SK-N-MC (cell line): ENCODE measurements at regions not wholly inside any gene's neighbourhood (a gene's known extent, or its start where the extent isn't known, plus 50 kb on each side); places are given as distances from the start of the nearest gene placed in this dataset.

Experiments used
- EZH2 ChIP-seq: fragments of 200-600 bp; sonication (generic); IDR thresholded peaks from one replicate; pipeline ENCODE4 v1.6.1; 2017; ENCODE audit warnings: antibody characterized with exemption
- FOXP2 ChIP-seq: optimal IDR thresholded peaks from 2 replicates; pipeline ENCODE3; 2011; ENCODE audit warnings: mild to moderate bottlenecking, moderate library complexity; ENCODE audit not compliant: insufficient read depth; ENCODE audit errors: extremely low read length, control extremely low read depth

GRCh38 chr7:116377721-116378120 lies 121.8 kb upstream of the CAV2 start:
- TF ChIP-seq EZH2 (no peak), FOXP2 (no peak)
